GM23338 (cell line): ENCODE measurements at regions not wholly inside any gene's neighbourhood (a gene's known extent, or its start where the extent isn't known, plus 50 kb on each side); places are given as distances from the start of the nearest gene placed in this dataset.

Experiments used
- ATAC-seq: fragments of 200-7000 bp; cut with Tn5 transposase; 3 replicates; pipeline ENCODE4 v1.9.1; 2020
- DNase-seq: peaks from one replicate; pipeline ENCODE4 v3.0.0-alpha.2; 2015; ENCODE audit warnings: low spot score
- H2AFZ ChIP-seq: fragments of 200-600 bp; sonication (generic); 2 replicates; pipeline ENCODE4 v1.8.0; 2016; ENCODE audit warnings: antibody characterized with exemption, mild to moderate bottlenecking, moderate library complexity
- H3F3A ChIP-seq: fragments of 200-600 bp; sonication (generic); replicated peaks from 2 replicates; pipeline ENCODE4 v1.8.0; 2017; ENCODE audit warnings: antibody characterized with exemption, mixed run types, low read depth
- H3K27ac ChIP-seq: fragments of 200-600 bp; sonication (generic); 2 replicates; pipeline ENCODE4 v1.6.1; 2016; ENCODE audit warnings: low read depth
- H3K27me3 ChIP-seq: fragments of 200-600 bp; sonication (generic); 2 replicates; pipeline ENCODE4 v1.8.0; 2016; ENCODE audit warnings: mild to moderate bottlenecking, mixed run types, moderate library complexity; ENCODE audit not compliant: insufficient read depth
- H3K36me3 ChIP-seq: fragments of 200-600 bp; sonication (generic); 2 replicates; pipeline ENCODE4 v1.8.0; 2016; ENCODE audit warnings: mild to moderate bottlenecking; ENCODE audit not compliant: insufficient read depth
- H3K4me1 ChIP-seq: fragments of 200-600 bp; sonication (generic); 2 replicates; pipeline ENCODE4 v1.8.0; 2016; ENCODE audit warnings: mild to moderate bottlenecking, moderate library complexity; ENCODE audit not compliant: insufficient read depth
- H3K4me2 ChIP-seq: fragments of 200-600 bp; sonication (generic); 2 replicates; pipeline ENCODE4 v1.7.1; 2017; ENCODE audit warnings: mixed run types
- H3K4me3 ChIP-seq: fragments of 200-600 bp; sonication (generic); 2 replicates; pipeline ENCODE4 v1.6.1; 2016; ENCODE audit warnings: mixed run types
- H3K79me2 ChIP-seq: fragments of 200-600 bp; sonication (generic); replicated peaks from 2 replicates; pipeline ENCODE4 v1.8.0; 2017; ENCODE audit warnings: mild to moderate bottlenecking; ENCODE audit not compliant: insufficient read depth
- H3K9me2 ChIP-seq: fragments of 200-600 bp; sonication (generic); 2 replicates; pipeline ENCODE4 v1.8.0; 2017; ENCODE audit not compliant: insufficient read depth
- H4K20me1 ChIP-seq: fragments of 200-600 bp; sonication (generic); replicated peaks from 2 replicates; pipeline ENCODE4 v1.8.0; 2017; ENCODE audit warnings: mild to moderate bottlenecking; ENCODE audit not compliant: insufficient read depth
- H3K27ac Mint-ChIP-seq: 2 replicates; pipeline ENCODE4 v1.8.0; 2020; ENCODE audit warnings: inconsistent platforms, mild to moderate bottlenecking, moderate library complexity, mixed read lengths
- H3K27me3 Mint-ChIP-seq: 3 replicates; pipeline ENCODE4 v1.8.0; 2022; ENCODE audit warnings: low read depth, mild to moderate bottlenecking, moderate library complexity, mixed read lengths, inconsistent platforms; ENCODE audit not compliant: insufficient read depth, poor library complexity
- H3K36me3 Mint-ChIP-seq: 3 replicates; pipeline ENCODE4 v1.8.0; 2021; ENCODE audit warnings: low read depth, mild to moderate bottlenecking, inconsistent platforms, moderate library complexity, mixed read lengths
- H3K4me1 Mint-ChIP-seq: 3 replicates; pipeline ENCODE4 v1.8.0; 2020; ENCODE audit warnings: mild to moderate bottlenecking, inconsistent platforms, mixed read lengths
- H3K4me3 Mint-ChIP-seq: 3 replicates; pipeline ENCODE4 v1.8.0; 2021; ENCODE audit warnings: moderate library complexity, mild to moderate bottlenecking, inconsistent platforms, mixed read lengths
- H3K9me3 Mint-ChIP-seq: 3 replicates; pipeline ENCODE4 v1.8.0; 2020; ENCODE audit warnings: moderate library complexity, mild to moderate bottlenecking, inconsistent platforms, mixed read lengths
- CTCF ChIP-seq, 2 experiments: fragments of 200-600 bp in 1 of 2; sonication (generic) in 1 of 2; conservative IDR thresholded peaks; 2 replicates each; pipeline versions ENCODE4 v1.5.1 to v1.6.1; 2016 to 2017; ENCODE audit warnings: antibody characterized with exemption in 2 of 2, low read depth in 2 of 2, mild to moderate bottlenecking in 2 of 2, moderate library complexity in 1 of 2
- EZH2 ChIP-seq: fragments of 200-600 bp; sonication (generic); IDR thresholded peaks from one replicate; pipeline ENCODE4 v1.8.0; 2017; ENCODE audit warnings: antibody characterized with exemption, mild to moderate bottlenecking, low read depth; ENCODE audit not compliant: unreplicated experiment
- EZH2phosphoT487 ChIP-seq: fragments of 200-600 bp; sonication (generic); IDR thresholded peaks from one replicate; pipeline ENCODE4 v1.8.1; 2018; ENCODE audit warnings: antibody characterized with exemption; ENCODE audit not compliant: unreplicated experiment
- JUNB ChIP-seq: IDR thresholded peaks from one replicate; pipeline ENCODE4 v1.6.1; 2016; ENCODE audit warnings: antibody characterized with exemption; ENCODE audit not compliant: unreplicated experiment
- NANOG ChIP-seq: IDR thresholded peaks from 2 replicates; pipeline ENCODE4 v1.6.1; 2016; ENCODE audit warnings: antibody characterized with exemption, borderline replicate concordance
- REST ChIP-seq: IDR thresholded peaks from one replicate; pipeline ENCODE4 v1.6.1; 2018; ENCODE audit warnings: antibody characterized with exemption; ENCODE audit not compliant: unreplicated experiment
- STAT1 ChIP-seq: IDR thresholded peaks from one replicate; pipeline ENCODE4 v1.6.1; 2016; ENCODE audit warnings: antibody characterized with exemption; ENCODE audit not compliant: unreplicated experiment
- ZNF462 ChIP-seq: fragments of 250-450 bp; sonication (Bioruptor Pico); IDR thresholded peaks from 2 replicates; pipeline ENCODE4 v1.5.0; 2020; ENCODE audit warnings: mild to moderate bottlenecking, moderate library complexity

GRCh38 chr4:160141206-160141605 is 1038.3 kb downstream of the RAPGEF2 start (continued):
- no peak for TF ChIP-seq NANOG
- TF ChIP-seq EZH2, result no peak
- TF ChIP-seq REST, result no peak
- TF ChIP-seq EZH2phosphoT487, result no peak
- TF ChIP-seq JUNB, result no peak

GRCh38 chr4:160142579-160142978 is 1039.7 kb downstream of the RAPGEF2 start:
- no peaks in the 10 kb centered on the region for H4K20me1 ChIP-seq
- no peak overlapping the region for H3K27ac Mint-ChIP-seq
- ATAC-seq (no peak), DNase-seq (no peak)
- H3K27me3 ChIP-seq, result no peaks in the 10 kb centered on the region
- H3K27ac ChIP-seq, result no peak overlapping the region
- no peaks in the 10 kb centered on the region for H3F3A ChIP-seq
- 0 out of 2 replicates have a peak, but pooled peaks cover 4% of the 10 kb centered on the region for H3K9me2 ChIP-seq
- no peaks in the 10 kb centered on the region for H3K27me3 Mint-ChIP-seq
- peaks cover 26% of the 10 kb centered on the region for H3K4me1 Mint-ChIP-seq
- H3K36me3 Mint-ChIP-seq, result no peaks in the 10 kb centered on the region
- H3K36me3 ChIP-seq, result no peaks in the 10 kb centered on the region
- no peaks in the 10 kb centered on the region for H3K9me3 Mint-ChIP-seq
- no peak overlapping the region for H3K4me2 ChIP-seq
- peaks cover 25% of the 10 kb centered on the region for H3K4me1 ChIP-seq
- no peak overlapping the region for H3K4me3 Mint-ChIP-seq
- no peak overlapping the region for H3K4me3 ChIP-seq
- H3K79me2 ChIP-seq, result no peaks in the 10 kb centered on the region
- peak overlapping the region; percentile 74; the same call in 1 of the 2 replicates for H2AFZ ChIP-seq
- TF ChIP-seq REST (no peak), EZH2 (no peak), ZNF462 (CRISPR knock-in tag) (no peak), CTCF (conservative IDR thresholded peaks at IDR 0.05; ENCODE audit: low read depth in 2 of 2) (no peak), STAT1 (no peak)
